ENCODE measurements at regions not wholly inside any gene's neighbourhood (a gene's known extent, or its start where the extent isn't known, plus 50 kb on each side); places are given as distances from the start of the nearest gene placed in this dataset.
A peak's percentile ranks its signal among the peaks of the same experiment; 100 is the strongest.

- Histone ChIP-seq H3K27ac (ENCODE audit: low read depth, low read length) (no peak overlapping the region), H3K79me2 (ENCODE audit: control insufficient read depth, low read length) (no peaks in the 10 kb centered on the region), H3F3A (ENCODE audit: control insufficient read depth, insufficient read depth) (no peaks in the 10 kb centered on the region), H3K4me3 (ENCODE audit: low read length) (no peak overlapping the region), H3K27me3 (ENCODE audit: control insufficient read depth, low read length) (no peaks in the 10 kb centered on the region), H3K9me2 (replicated peaks; ENCODE audit: control insufficient read depth, low read length) (no peaks in the 10 kb centered on the region), H3K4me1 (ENCODE audit: control insufficient read depth, low read length) (no peaks in the 10 kb centered on the region), H3K4me2 (ENCODE audit: low read length) (no peak overlapping the region), H4K20me1 (ENCODE audit: control insufficient read depth, insufficient read depth, low read depth, low read length) (no peaks in the 10 kb centered on the region), H3K36me3 (ENCODE audit: control insufficient read depth, low read length) (no peaks in the 10 kb centered on the region), H3K9me3 (ENCODE audit: control insufficient read depth, insufficient read depth, low read length) (no peaks in the 10 kb centered on the region)
- peak; percentile 66 for TF ChIP-seq CTCF (IDR thresholded peaks at IDR 0.05; ENCODE audit: low read depth, low read length, poor library complexity, severe bottlenecking)
- TF ChIP-seq EZH2phosphoT487 (IDR thresholded peaks at IDR 0.05; ENCODE audit: borderline replicate concordance, low read length): no peak
These were observed 58.1 kb upstream of the RMST start for GRCh38 chr12:97404543-97404942.

- H3K4me1 ChIP-seq (ENCODE audit: control insufficient read depth, low read length): no peaks in the 10 kb centered on the region
- H3K79me2 ChIP-seq (ENCODE audit: control insufficient read depth, low read length): no peaks in the 10 kb centered on the region
- H4K20me1 ChIP-seq (ENCODE audit: control insufficient read depth, insufficient read depth, low read depth, low read length): no peaks in the 10 kb centered on the region
- no peaks in the 10 kb centered on the region for H3K9me3 ChIP-seq (ENCODE audit: control insufficient read depth, insufficient read depth, low read length)
- H3K9me2 ChIP-seq (replicated peaks; ENCODE audit: control insufficient read depth, low read length): no peaks in the 10 kb centered on the region
- no peak overlapping the region for H3K4me3 ChIP-seq (ENCODE audit: low read length)
- no peak for TF ChIP-seq CTCF (IDR thresholded peaks at IDR 0.05; ENCODE audit: low read depth, low read length, poor library complexity, severe bottlenecking)
- TF ChIP-seq EZH2phosphoT487 (IDR thresholded peaks at IDR 0.05; ENCODE audit: borderline replicate concordance, low read length): no peak
- no peaks in the 10 kb centered on the region for H3K36me3 ChIP-seq (ENCODE audit: control insufficient read depth, low read length)
- no peak overlapping the region for H3K27ac ChIP-seq (ENCODE audit: low read depth, low read length)
- no peak overlapping the region for H3K4me2 ChIP-seq (ENCODE audit: low read length)
- H3F3A ChIP-seq (ENCODE audit: control insufficient read depth, insufficient read depth): no peaks in the 10 kb centered on the region
- H3K27me3 ChIP-seq (ENCODE audit: control insufficient read depth, low read length): no peaks in the 10 kb centered on the region
These were observed 54.2 kb upstream of the RMST start for GRCh38 chr12:97408363-97408762.

GRCh38 chr12:97411341-97411740 lies 51.3 kb upstream of the RMST start:
- no peaks in the 10 kb centered on the region for H3K79me2 ChIP-seq (ENCODE audit: control insufficient read depth, low read length)
- H3K4me1 ChIP-seq (ENCODE audit: control insufficient read depth, low read length): no peaks in the 10 kb centered on the region
- no peaks in the 10 kb centered on the region for H3K9me2 ChIP-seq (replicated peaks; ENCODE audit: control insufficient read depth, low read length)
- H3K9me3 ChIP-seq (ENCODE audit: control insufficient read depth, insufficient read depth, low read length): no peaks in the 10 kb centered on the region
- TF ChIP-seq EZH2phosphoT487 (IDR thresholded peaks at IDR 0.05; ENCODE audit: borderline replicate concordance, low read length): no peak
- no peak for TF ChIP-seq CTCF (IDR thresholded peaks at IDR 0.05; ENCODE audit: low read depth, low read length, poor library complexity, severe bottlenecking)
- H3K4me2 ChIP-seq (ENCODE audit: low read length): no peak overlapping the region
- H3K36me3 ChIP-seq (ENCODE audit: control insufficient read depth, low read length): no peaks in the 10 kb centered on the region
- no peak overlapping the region for H3K4me3 ChIP-seq (ENCODE audit: low read length)
- H3K27ac ChIP-seq (ENCODE audit: low read depth, low read length): no peak overlapping the region
- H3K27me3 ChIP-seq (ENCODE audit: control insufficient read depth, low read length): no peaks in the 10 kb centered on the region
- H3F3A ChIP-seq (ENCODE audit: control insufficient read depth, insufficient read depth): no peaks in the 10 kb centered on the region
- H4K20me1 ChIP-seq (ENCODE audit: control insufficient read depth, insufficient read depth, low read depth, low read length): no peaks in the 10 kb centered on the region

All from DOHH2 (cell line).